GM12892 (cell line): ENCODE measurements at regions not wholly inside any gene's neighbourhood (a gene's known extent, or its start where the extent isn't known, plus 50 kb on each side); places are given as distances from the start of the nearest gene placed in this dataset.
"Not testable (repeated sequence)": the region's sequence is repeated elsewhere in the genome, so short reads cannot be mapped to it uniquely, and the experiment has no call there.

Source experiments
- DNase-seq: peaks from one replicate; pipeline ENCODE4 v3.0.0; 2011; ENCODE audit not compliant: insufficient read length
- FAIRE-seq: peaks from 2 replicates; lab custom pipeline; 2011; peaks lifted over from hg19 to GRCh38; lab: Jason Lieb, UNC
- POLR2A ChIP-seq: IDR thresholded peaks from 2 replicates; pipeline ENCODE4 v1.6.1; 2011; ENCODE audit warnings: low read depth, low read length, control low read depth
- POLR2AphosphoS5 ChIP-seq: IDR thresholded peaks from 2 replicates; pipeline ENCODE4 v1.6.1; 2011; ENCODE audit warnings: low read depth, low read length, control low read depth
- TAF1 ChIP-seq: IDR thresholded peaks from 2 replicates; pipeline ENCODE4 v1.6.1; 2011; ENCODE audit warnings: low read depth, mild to moderate bottlenecking, control low read depth, low read length, borderline replicate concordance

GRCh38 chr21:25186273-25186672 is 421.0 kb downstream of the MRPL39 start:
- TF ChIP-seq POLR2A (no peak), POLR2AphosphoS5 (no peak), TAF1 (no peak)
- FAIRE-seq = peak; percentile 78
- no peak for DNase-seq

GRCh38 chr21:25183577-25183976 is 423.7 kb downstream of the MRPL39 start:
- TF ChIP-seq POLR2AphosphoS5 (no peak), POLR2A (no peak), TAF1 (no peak)
- no peak for DNase-seq
- FAIRE-seq = no peak

- FAIRE-seq, DNase-seq: not testable (repeated sequence)
Observed at GRCh38 chr21:25181690-25182089, 425.6 kb downstream of the MRPL39 start.

- DNase-seq (no peak), FAIRE-seq (no peak)
- TF ChIP-seq TAF1 (no peak), POLR2A (no peak), POLR2AphosphoS5 (no peak)
Observed at GRCh38 chr21:25179116-25179515, 428.2 kb downstream of the MRPL39 start.

- TF ChIP-seq POLR2AphosphoS5 (no peak), POLR2A (no peak), TAF1 (no peak)
Observed at GRCh38 chr21:25176637-25177412, 430.5 kb downstream of the MRPL39 start.

GRCh38 chr21:25175938-25176337 is 431.3 kb downstream of the MRPL39 start:
- DNase-seq (no peak), FAIRE-seq (peak; percentile 38)
- no peak for TF ChIP-seq TAF1
- TF ChIP-seq POLR2AphosphoS5 = no peak
- TF ChIP-seq POLR2A = no peak

More at GRCh38 chr21:25176637-25177412, 430.5 kb downstream of the MRPL39 start:
- FAIRE-seq (peak; percentile 96), DNase-seq (no peak)

- no peak for DNase-seq
- TF ChIP-seq POLR2A (no peak), TAF1 (no peak), POLR2AphosphoS5 (no peak)
- no peak for FAIRE-seq
Observed at GRCh38 chr21:25171438-25171837, 435.8 kb downstream of the MRPL39 start.

GRCh38 chr21:25170681-25171080 is 436.6 kb downstream of the MRPL39 start:
- TF ChIP-seq POLR2A = no peak
- TF ChIP-seq POLR2AphosphoS5 = no peak
- no peak for TF ChIP-seq TAF1
- FAIRE-seq (no peak), DNase-seq (no peak)

GRCh38 chr21:25169370-25169769 is 437.9 kb downstream of the MRPL39 start:
- TF ChIP-seq POLR2A (no peak), TAF1 (no peak), POLR2AphosphoS5 (no peak)
- FAIRE-seq (no peak), DNase-seq (no peak)

- FAIRE-seq, DNase-seq: not testable (repeated sequence)
Observed at GRCh38 chr21:25166904-25167303, 440.4 kb downstream of the MRPL39 start.

GRCh38 chr21:25161571-25161970 is 445.7 kb downstream of the MRPL39 start:
- FAIRE-seq (no peak), DNase-seq (no peak)

GRCh38 chr21:25155020-25155419 is 452.3 kb downstream of the MRPL39 start:
- not testable (repeated sequence) for FAIRE-seq, DNase-seq

More at GRCh38 chr21:25161571-25161970, 445.7 kb downstream of the MRPL39 start:
- TF ChIP-seq POLR2A = no peak
- TF ChIP-seq POLR2AphosphoS5 = no peak
- no peak for TF ChIP-seq TAF1
